Right lobe of liver (tissue), 4 donors: ENCODE measurements at regions not wholly inside any gene's neighbourhood (a gene's known extent, or its start where the extent isn't known, plus 50 kb on each side); places are given as distances from the start of the nearest gene placed in this dataset.

Source experiments
- CTCF ChIP-seq, 4 donors: fragments of 200-600 bp in 3 of 4; fragments of 450-650 bp in 1 of 4; IDR thresholded peaks; one replicate each; pipeline versions ENCODE4 v1.5.1 to v1.8.0; 2016 to 2022; ENCODE audit warnings: antibody characterized with exemption in 4 of 4, mild to moderate bottlenecking in 2 of 4
- POLR2A ChIP-seq: fragments of 450-650 bp; IDR thresholded peaks from one replicate; pipeline ENCODE4 v1.6.1; 2017; ENCODE audit warnings: antibody characterized with exemption, mild to moderate bottlenecking
- donor health status: DM: no; HTN: no; CAD: no.
- donor health status: DM: no; HTN: no; CAD: no.
- donor health status: DM: no; HTN: yes; CAD: no.

GRCh38 chr13:109955598-109955997 is 169.2 kb upstream of the IRS2 start:
- TF ChIP-seq POLR2A (no peak), CTCF (IDR thresholded peaks at IDR 0.05) (no peak)
